PC-3 (cell line): ENCODE measurements at regions not wholly inside any gene's neighbourhood (a gene's known extent, or its start where the extent isn't known, plus 50 kb on each side); places are given as distances from the start of the nearest gene placed in this dataset.

Source experiments
- ATAC-seq: fragments of 200-7000 bp; cut with Tn5 transposase; 2 replicates; pipeline ENCODE4 v1.9.1; 2020; ENCODE audit warnings: mild to moderate bottlenecking, moderate library complexity
- BruUV-seq: library from RNA; stranded (reverse); fragments of 400-500 nt; replicated peaks from 2 replicates; lab custom pipeline; 2021; lab: Mats Ljungman, UMichigan
- CTCF ChIA-PET: fragments of 300-600 bp; sonication (Branson Sonifier 250); formaldehyde crosslinking; loops from one replicate; lab custom pipeline; 2022; ENCODE audit warnings: antibody characterized with exemption; lab: Charles Lee
- POLR2A ChIA-PET: fragments of 300-600 bp; sonication (Branson Sonifier 250); formaldehyde crosslinking; loops from one replicate; lab custom pipeline; 2022; ENCODE audit warnings: antibody characterized with exemption; ENCODE audit not compliant: unreplicated experiment; lab: Charles Lee
- DNase-seq: peaks from one replicate; pipeline ENCODE4 v3.0.0-alpha.2; 2015
- H2AFZ ChIP-seq: fragments of 300-600 bp; sonication (generic); 2 replicates; pipeline ENCODE4 v1.6.0; 2016; ENCODE audit warnings: antibody characterized with exemption, low read length
- H3F3A ChIP-seq: fragments of 300-600 bp; sonication (generic); one replicate; pipeline ENCODE4 v1.6.0; 2017; ENCODE audit warnings: antibody characterized with exemption, low read length, control low read depth, mild to moderate bottlenecking; ENCODE audit not compliant: unreplicated experiment
- H3K27ac ChIP-seq: fragments of 300-600 bp; sonication (generic); 2 replicates; pipeline ENCODE4 v1.5.1; 2016; ENCODE audit warnings: mild to moderate bottlenecking, low read length
- H3K27me3 ChIP-seq: fragments of 300-600 bp; sonication (generic); 2 replicates; pipeline ENCODE4 v1.6.1; 2016; ENCODE audit warnings: low read length, mixed read lengths
- H3K36me3 ChIP-seq: fragments of 300-600 bp; sonication (generic); 2 replicates; pipeline ENCODE4 v1.6.1; 2016; ENCODE audit warnings: low read depth, mixed run types, low read length, mixed read lengths
- H3K4me1 ChIP-seq: fragments of 300-600 bp; sonication (generic); 2 replicates; pipeline ENCODE4 v1.5.1; 2016; ENCODE audit warnings: low read length; ENCODE audit not compliant: insufficient read depth
- H3K4me2 ChIP-seq: fragments of 300-600 bp; sonication (generic); 2 replicates; pipeline ENCODE4 v1.6.0; 2016; ENCODE audit warnings: low read length
- H3K4me3 ChIP-seq: fragments of 300-600 bp; sonication (generic); 2 replicates; pipeline ENCODE4 v1.5.1; 2016; ENCODE audit warnings: mild to moderate bottlenecking, low read length, mixed read lengths
- H3K79me2 ChIP-seq: fragments of 300-600 bp; sonication (generic); 2 replicates; pipeline ENCODE4 v1.6.1; 2017; ENCODE audit warnings: low read length, mixed read lengths
- H3K9ac ChIP-seq: fragments of 300-600 bp; sonication (generic); 2 replicates; pipeline ENCODE4 v1.6.0; 2016; ENCODE audit warnings: mild to moderate bottlenecking, low read length
- H3K9me2 ChIP-seq: fragments of 300-600 bp; sonication (generic); replicated peaks from 2 replicates; pipeline ENCODE4 v1.6.1; 2016; ENCODE audit warnings: mixed run types, low read length, mixed read lengths
- H3K9me3 ChIP-seq: fragments of 300-600 bp; sonication (generic); 2 replicates; pipeline ENCODE4 v1.6.1; 2016; ENCODE audit warnings: low read length, mixed read lengths
- H4K20me1 ChIP-seq: fragments of 300-600 bp; sonication (generic); 2 replicates; pipeline ENCODE4 v1.6.1; 2016; ENCODE audit warnings: low read length, mixed read lengths
- CTCF ChIP-seq: fragments of 300-600 bp; sonication (generic); conservative IDR thresholded peaks from 2 replicates; pipeline ENCODE4 v1.5.1; 2017; ENCODE audit warnings: antibody characterized with exemption, low read depth, mild to moderate bottlenecking, low read length
- EZH2 ChIP-seq: fragments of 300-600 bp; sonication (generic); IDR thresholded peaks from one replicate; pipeline ENCODE4 v1.6.1; 2017; ENCODE audit warnings: antibody characterized with exemption, mild to moderate bottlenecking, low read length; ENCODE audit not compliant: unreplicated experiment
- EZH2phosphoT487 ChIP-seq: fragments of 300-600 bp; sonication (generic); IDR thresholded peaks from 2 replicates; pipeline ENCODE4 v1.6.1; 2018; ENCODE audit warnings: mild to moderate bottlenecking, antibody characterized with exemption, low read length, borderline replicate concordance
- intact Hi-C: fragments of 100-400 bp; cut with micrococcal nuclease; formaldehyde crosslinking; loops from 2 replicates; pipeline ENCODE4 v1.9.0; 2023

DNA sequence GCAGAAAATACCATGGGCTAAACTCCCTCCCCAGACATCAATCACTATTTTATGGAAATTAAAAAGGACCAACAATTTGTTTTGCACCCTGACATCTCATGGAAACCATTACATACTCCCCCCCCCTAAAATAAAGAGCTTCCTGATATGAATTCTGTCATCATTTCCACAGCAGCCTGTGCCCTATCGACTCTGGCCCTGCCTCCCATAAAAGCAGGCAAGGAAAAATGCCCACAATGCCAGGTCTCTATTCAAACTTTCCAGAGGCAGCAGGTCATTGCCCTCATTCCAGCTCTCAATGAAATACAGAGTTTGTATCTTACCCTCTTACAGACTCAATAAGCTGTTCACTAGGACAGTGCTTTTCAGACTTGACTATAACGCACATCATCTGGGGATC lies 254.4 kb upstream of the TANK start:
- no peaks in the 10 kb centered on the region for H3K9me2 ChIP-seq
- no peak for DNase-seq
- no peak overlapping the region for H3K4me3 ChIP-seq
- POLR2A ChIA-PET = no interaction called here
- no peak overlapping the region for H3K9ac ChIP-seq
- no peaks in the 10 kb centered on the region for H3K79me2 ChIP-seq
- no peaks in the 10 kb centered on the region for H4K20me1 ChIP-seq
- intact Hi-C loops = no loop called here
- TF ChIP-seq CTCF (no peak), EZH2 (no peak), EZH2phosphoT487 (no peak)
- no peaks in the 10 kb centered on the region for H3F3A ChIP-seq
- H3K27ac ChIP-seq = no peak overlapping the region
- CTCF ChIA-PET = no interaction called here
- no peaks in the 10 kb centered on the region for H3K4me1 ChIP-seq
- H3K4me2 ChIP-seq = no peak overlapping the region
- no TSS peak for BruUV-seq
- H3K27me3 ChIP-seq = no peaks in the 10 kb centered on the region
- no peak for ATAC-seq
- no peaks in the 10 kb centered on the region for H3K36me3 ChIP-seq
- no peak overlapping the region for H2AFZ ChIP-seq
- H3K9me3 ChIP-seq = no peaks in the 10 kb centered on the region

GRCh38 chr2:160906878-160907277 lies 253.3 kb upstream of the TANK start:
- H3F3A ChIP-seq = no peaks in the 10 kb centered on the region
- H3K4me1 ChIP-seq = no peaks in the 10 kb centered on the region
- no peaks in the 10 kb centered on the region for H3K9me3 ChIP-seq
- TF ChIP-seq EZH2 (no peak), EZH2phosphoT487 (no peak), CTCF (no peak)
- intact Hi-C loops = no loop called here
- no peak overlapping the region for H3K4me2 ChIP-seq
- no peaks in the 10 kb centered on the region for H3K36me3 ChIP-seq
- H3K9me2 ChIP-seq = no peaks in the 10 kb centered on the region
- H3K27me3 ChIP-seq = no peaks in the 10 kb centered on the region
- no TSS peak for BruUV-seq
- H3K79me2 ChIP-seq = no peaks in the 10 kb centered on the region
- no peak overlapping the region for H3K9ac ChIP-seq
- H3K27ac ChIP-seq = no peak overlapping the region
- ATAC-seq (no peak), DNase-seq (peak; percentile 17)
- H3K4me3 ChIP-seq = no peak overlapping the region
- H4K20me1 ChIP-seq = no peaks in the 10 kb centered on the region
- H2AFZ ChIP-seq = no peak overlapping the region
- POLR2A ChIA-PET = no interaction called here
- CTCF ChIA-PET = no interaction called here

DNA sequence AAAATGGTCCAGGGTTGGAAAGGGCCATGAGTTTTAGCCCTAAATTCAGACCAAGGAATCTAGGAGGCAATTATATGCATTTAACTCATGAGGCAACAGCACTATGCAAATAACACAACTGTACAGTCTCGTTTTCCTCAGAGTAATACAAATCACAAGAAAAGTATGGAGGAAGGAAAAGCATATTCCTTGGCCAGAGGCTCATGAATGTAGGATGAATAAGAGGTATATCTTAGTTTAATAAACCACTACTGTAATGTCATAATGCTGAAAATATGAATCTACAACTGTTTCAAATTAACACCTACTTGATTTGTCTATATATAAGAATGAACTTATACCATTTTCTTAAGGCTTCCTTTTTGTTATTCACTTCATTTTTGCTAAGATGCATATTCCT lies 252.5 kb upstream of the TANK start:
- ATAC-seq = no peak
- no peak overlapping the region for H3K9ac ChIP-seq

More for the DNA sequence above, 252.5 kb upstream of the TANK start:
- intact Hi-C loops = no loop called here
- no peak overlapping the region for H2AFZ ChIP-seq
- H3K36me3 ChIP-seq = no peaks in the 10 kb centered on the region
- no peaks in the 10 kb centered on the region for H3K4me1 ChIP-seq
- H4K20me1 ChIP-seq = no peaks in the 10 kb centered on the region
- no peaks in the 10 kb centered on the region for H3F3A ChIP-seq
- BruUV-seq = no TSS peak
- POLR2A ChIA-PET = no interaction called here
- H3K4me2 ChIP-seq = no peak overlapping the region
- DNase-seq = no peak
- no peaks in the 10 kb centered on the region for H3K79me2 ChIP-seq
- no peak overlapping the region for H3K27ac ChIP-seq
- no peaks in the 10 kb centered on the region for H3K27me3 ChIP-seq
- CTCF ChIA-PET = no interaction called here
- no peak for TF ChIP-seq CTCF
- TF ChIP-seq EZH2phosphoT487 = no peak
- no peak for TF ChIP-seq EZH2
- H3K4me3 ChIP-seq = no peak overlapping the region
- H3K9me3 ChIP-seq = no peaks in the 10 kb centered on the region
- H3K9me2 ChIP-seq = no peaks in the 10 kb centered on the region
